Parathyroid adenoma (tissue), 2 donors: ENCODE measurements at regions not wholly inside any gene's neighbourhood (a gene's known extent, or its start where the extent isn't known, plus 50 kb on each side); places are given as distances from the start of the nearest gene placed in this dataset.

ENCODE experiments used
- H2AFZ ChIP-seq: fragments of 300-600 bp; sonication (generic); one replicate; pipeline ENCODE4 v1.7.0; 2017; ENCODE audit warnings: antibody characterized with exemption, mild to moderate bottlenecking
- H3K27ac ChIP-seq: fragments of 300-600 bp; sonication (generic); one replicate; pipeline ENCODE4 v1.7.0; 2017
- H3K27me3 ChIP-seq: fragments of 300-600 bp; sonication (generic); one replicate; pipeline ENCODE4 v1.7.0; 2017; ENCODE audit warnings: low read length; ENCODE audit not compliant: control insufficient read depth, insufficient read depth
- H3K36me3 ChIP-seq: fragments of 300-600 bp; sonication (generic); one replicate; pipeline ENCODE4 v1.7.0; 2017; ENCODE audit warnings: low read length; ENCODE audit not compliant: control insufficient read depth, insufficient read depth
- H3K4me1 ChIP-seq: fragments of 300-600 bp; sonication (generic); one replicate; pipeline ENCODE4 v1.7.0; 2017; ENCODE audit warnings: control low read depth
- H3K4me2 ChIP-seq: fragments of 300-600 bp; sonication (generic); one replicate; pipeline ENCODE4 v1.7.0; 2017; ENCODE audit warnings: low read length
- H3K4me3 ChIP-seq: fragments of 300-600 bp; sonication (generic); one replicate; pipeline ENCODE4 v1.7.0; 2017; ENCODE audit warnings: low read depth, low read length
- H3K79me2 ChIP-seq: fragments of 300-600 bp; sonication (generic); one replicate; pipeline ENCODE4 v1.7.0; 2017; ENCODE audit warnings: control low read depth
- H3K9ac ChIP-seq: fragments of 300-600 bp; sonication (generic); one replicate; pipeline ENCODE4 v1.7.0; 2017; ENCODE audit warnings: mild to moderate bottlenecking
- H3K9me3 ChIP-seq: fragments of 300-600 bp; sonication (generic); one replicate; pipeline ENCODE4 v1.7.0; 2017; ENCODE audit warnings: low read length; ENCODE audit not compliant: control insufficient read depth
- TF ChIP-seq, protein P1 (sequence below): fragments of 300-600 bp; sonication (generic); IDR thresholded peaks from one replicate; pipeline ENCODE4 v1.7.0; 2017; ENCODE audit warnings: antibody characterized with exemption, mild to moderate bottlenecking
- donor health status: primary hyperparathyroidism.

DNA sequence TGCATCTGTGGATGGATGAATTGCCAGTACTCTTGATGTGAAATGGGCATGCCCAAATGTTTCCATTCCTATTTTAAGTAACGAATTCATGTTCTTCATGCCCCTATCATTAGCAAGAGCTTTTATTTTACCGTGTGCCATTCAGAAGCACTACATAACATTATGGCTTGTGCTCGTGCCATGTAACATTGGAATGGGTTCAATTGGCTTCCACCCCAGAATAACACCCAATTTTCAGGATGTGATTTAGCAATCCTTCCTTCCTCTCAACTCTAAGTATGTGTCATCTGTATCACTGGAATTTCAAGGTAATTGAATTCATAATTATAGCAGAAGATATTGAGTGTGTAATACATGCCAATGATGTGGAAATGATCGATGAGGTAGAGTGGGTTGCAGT lies 145.8 kb upstream of the TMPO start:
- Histone ChIP-seq H3K9me3 (no peaks in the 10 kb centered on the region), H3K27me3 (no peaks in the 10 kb centered on the region), H3K4me1 (peaks cover 13% of the 10 kb centered on the region), H2AFZ (no peak overlapping the region), H3K9ac (no peak overlapping the region), H3K36me3 (no peaks in the 10 kb centered on the region), H3K79me2 (no peaks in the 10 kb centered on the region), H3K27ac (no peak overlapping the region), H3K4me3 (no peak overlapping the region), H3K4me2 (no peak overlapping the region)
- TF ChIP-seq, protein P1, sequence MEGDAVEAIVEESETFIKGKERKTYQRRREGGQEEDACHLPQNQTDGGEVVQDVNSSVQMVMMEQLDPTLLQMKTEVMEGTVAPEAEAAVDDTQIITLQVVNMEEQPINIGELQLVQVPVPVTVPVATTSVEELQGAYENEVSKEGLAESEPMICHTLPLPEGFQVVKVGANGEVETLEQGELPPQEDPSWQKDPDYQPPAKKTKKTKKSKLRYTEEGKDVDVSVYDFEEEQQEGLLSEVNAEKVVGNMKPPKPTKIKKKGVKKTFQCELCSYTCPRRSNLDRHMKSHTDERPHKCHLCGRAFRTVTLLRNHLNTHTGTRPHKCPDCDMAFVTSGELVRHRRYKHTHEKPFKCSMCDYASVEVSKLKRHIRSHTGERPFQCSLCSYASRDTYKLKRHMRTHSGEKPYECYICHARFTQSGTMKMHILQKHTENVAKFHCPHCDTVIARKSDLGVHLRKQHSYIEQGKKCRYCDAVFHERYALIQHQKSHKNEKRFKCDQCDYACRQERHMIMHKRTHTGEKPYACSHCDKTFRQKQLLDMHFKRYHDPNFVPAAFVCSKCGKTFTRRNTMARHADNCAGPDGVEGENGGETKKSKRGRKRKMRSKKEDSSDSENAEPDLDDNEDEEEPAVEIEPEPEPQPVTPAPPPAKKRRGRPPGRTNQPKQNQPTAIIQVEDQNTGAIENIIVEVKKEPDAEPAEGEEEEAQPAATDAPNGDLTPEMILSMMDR = no peak

DNA sequence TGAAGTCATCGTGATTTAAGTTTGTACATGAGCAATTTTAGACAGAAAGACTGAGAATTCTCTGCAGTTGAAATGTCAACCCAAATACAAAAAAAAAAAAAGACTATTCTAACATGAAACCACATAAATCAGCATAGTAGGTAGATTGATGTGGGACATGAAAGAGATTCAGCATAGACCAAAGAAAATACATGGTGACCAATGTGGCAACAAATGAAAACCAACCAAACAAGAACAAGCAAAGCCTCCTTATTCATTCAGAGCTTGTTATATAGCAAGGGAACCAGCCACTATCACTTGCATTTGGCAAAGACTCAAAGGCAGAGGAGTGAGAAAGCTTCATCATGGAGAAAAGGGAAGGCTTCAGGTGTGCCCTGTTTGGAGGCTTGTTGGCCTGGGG lies 144.4 kb upstream of the TMPO start:
- Histone ChIP-seq H3K27me3 (no peaks in the 10 kb centered on the region), H3K79me2 (no peaks in the 10 kb centered on the region), H3K4me2 (no peak overlapping the region), H3K4me3 (no peak overlapping the region), H3K36me3 (no peaks in the 10 kb centered on the region), H3K4me1 (peaks cover 13% of the 10 kb centered on the region), H3K9ac (no peak overlapping the region), H3K9me3 (no peaks in the 10 kb centered on the region), H2AFZ (peak overlapping the region; percentile 40), H3K27ac (no peak overlapping the region)
- TF ChIP-seq, protein P1 = no peak

DNA sequence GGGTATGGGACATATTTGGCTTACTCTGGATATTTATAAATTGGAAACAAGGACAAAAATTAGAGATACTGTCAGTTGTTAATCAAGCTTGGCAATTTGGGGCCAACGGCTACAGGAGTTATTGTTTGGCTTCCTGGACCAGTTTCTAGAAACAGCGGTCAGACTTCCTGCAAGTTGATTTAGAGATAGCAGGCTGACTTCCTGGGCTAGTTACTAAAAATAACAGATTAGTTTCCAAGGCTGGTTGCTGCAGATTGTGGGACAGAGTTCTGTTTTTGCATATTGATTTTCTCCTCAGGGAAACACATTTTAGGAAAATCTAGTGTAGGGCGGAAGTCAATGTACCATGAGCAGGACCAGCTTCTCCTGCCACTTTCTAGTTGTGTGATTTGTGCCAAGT lies 144.0 kb upstream of the TMPO start:
- Histone ChIP-seq H3K27me3 (no peaks in the 10 kb centered on the region), H3K79me2 (no peaks in the 10 kb centered on the region), H2AFZ (peak overlapping the region; percentile 40), H3K36me3 (no peaks in the 10 kb centered on the region), H3K9me3 (no peaks in the 10 kb centered on the region), H3K4me2 (no peak overlapping the region), H3K4me3 (no peak overlapping the region), H3K4me1 (peaks cover 13% of the 10 kb centered on the region), H3K27ac (no peak overlapping the region), H3K9ac (no peak overlapping the region)
- TF ChIP-seq, protein P1 = no peak

DNA sequence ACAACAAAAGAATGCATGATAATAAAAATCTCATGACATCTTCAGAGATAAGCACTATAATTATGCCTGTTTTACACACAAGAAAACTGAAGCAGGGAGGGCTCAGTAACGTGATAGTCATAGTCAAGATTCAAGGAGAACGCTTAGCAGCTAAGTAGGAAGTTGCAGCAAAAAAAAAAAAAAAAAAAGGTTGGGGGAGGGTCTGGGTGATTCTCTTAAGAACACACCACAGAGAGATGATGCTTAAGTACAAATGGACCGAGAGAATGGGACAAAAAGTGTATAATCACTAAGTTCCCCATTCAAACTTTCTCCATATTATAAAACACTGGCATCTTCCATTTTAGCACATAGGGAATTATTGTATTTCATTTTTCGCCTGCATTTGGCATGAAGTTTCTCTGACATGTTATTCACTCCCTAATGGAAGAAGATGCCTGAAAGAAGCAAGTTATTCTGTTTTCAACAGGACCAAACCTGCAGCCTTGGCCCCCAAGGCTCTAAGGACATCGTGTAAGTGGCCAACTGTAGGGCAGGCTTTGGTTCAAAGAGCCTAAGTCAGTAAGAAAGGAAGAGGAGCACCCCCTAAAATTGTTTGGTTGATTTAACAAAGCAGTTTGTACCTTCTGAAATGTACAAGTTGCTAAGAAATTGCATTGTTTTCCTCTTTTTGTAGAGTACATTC lies 142.9 kb upstream of the TMPO start:
- H3K79me2 ChIP-seq = no peaks in the 10 kb centered on the region
- H2AFZ ChIP-seq = peak overlapping the region; percentile 44
- H3K27me3 ChIP-seq = no peaks in the 10 kb centered on the region
- no peak overlapping the region for H3K27ac ChIP-seq
- H3K4me2 ChIP-seq = no peak overlapping the region
- H3K9ac ChIP-seq = no peak overlapping the region
- peaks cover 13% of the 10 kb centered on the region for H3K4me1 ChIP-seq
- H3K9me3 ChIP-seq = no peaks in the 10 kb centered on the region
- H3K36me3 ChIP-seq = no peaks in the 10 kb centered on the region
- H3K4me3 ChIP-seq = no peak overlapping the region
- TF ChIP-seq, protein P1 = no peak

DNA sequence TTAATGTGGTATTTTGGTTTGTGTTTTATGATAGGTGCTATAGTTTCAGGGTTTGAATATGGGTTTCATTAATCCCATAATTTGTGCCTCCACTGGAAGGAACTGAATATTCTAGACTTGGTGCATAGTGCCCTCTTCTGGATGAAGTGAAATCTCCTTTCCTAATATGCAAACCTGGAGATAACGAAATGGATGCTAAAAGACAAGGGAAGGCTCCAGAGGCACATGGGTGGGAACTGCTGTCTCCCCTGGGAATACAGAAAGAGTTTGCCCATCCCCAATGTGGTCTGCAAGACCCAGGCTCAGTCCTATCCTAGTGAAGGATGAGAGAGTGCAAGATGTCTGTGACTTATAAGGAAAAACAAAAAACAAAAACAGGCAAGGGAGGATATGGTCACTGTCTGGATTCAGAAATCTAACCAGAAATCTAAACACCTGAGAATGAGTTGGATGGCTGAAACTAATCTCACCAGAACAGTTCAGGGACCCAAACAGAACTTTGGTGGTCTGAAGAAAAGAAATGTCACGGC lies 142.3 kb upstream of the TMPO start:
- peak overlapping the region; percentile 44 for H2AFZ ChIP-seq
- TF ChIP-seq, protein P1 = peak; percentile 45
- H3K4me2 ChIP-seq = no peak overlapping the region
- no peaks in the 10 kb centered on the region for H3K27me3 ChIP-seq
- H3K27ac ChIP-seq = no peak overlapping the region
- H3K36me3 ChIP-seq = no peaks in the 10 kb centered on the region
- H3K4me1 ChIP-seq = peaks cover 13% of the 10 kb centered on the region
- no peaks in the 10 kb centered on the region for H3K79me2 ChIP-seq
- no peak overlapping the region for H3K4me3 ChIP-seq
- no peak overlapping the region for H3K9ac ChIP-seq
- no peaks in the 10 kb centered on the region for H3K9me3 ChIP-seq
